HG03060 (cell line): ENCODE measurements at regions not wholly inside any gene's neighbourhood (a gene's known extent, or its start where the extent isn't known, plus 50 kb on each side); places are given as distances from the start of the nearest gene placed in this dataset.

ENCODE experiments used
- ATAC-seq: cut with Tn5 transposase; IDR thresholded peaks from one replicate; pipeline ENCODE4 v1.9.1; 2021; ENCODE audit warnings: low read depth, moderate number of reproducible peaks; ENCODE audit not compliant: unreplicated experiment

GRCh38 chr12:126198966-126199692 lies 1133.9 kb downstream of the AACS start:
- no peak for ATAC-seq

DNA sequence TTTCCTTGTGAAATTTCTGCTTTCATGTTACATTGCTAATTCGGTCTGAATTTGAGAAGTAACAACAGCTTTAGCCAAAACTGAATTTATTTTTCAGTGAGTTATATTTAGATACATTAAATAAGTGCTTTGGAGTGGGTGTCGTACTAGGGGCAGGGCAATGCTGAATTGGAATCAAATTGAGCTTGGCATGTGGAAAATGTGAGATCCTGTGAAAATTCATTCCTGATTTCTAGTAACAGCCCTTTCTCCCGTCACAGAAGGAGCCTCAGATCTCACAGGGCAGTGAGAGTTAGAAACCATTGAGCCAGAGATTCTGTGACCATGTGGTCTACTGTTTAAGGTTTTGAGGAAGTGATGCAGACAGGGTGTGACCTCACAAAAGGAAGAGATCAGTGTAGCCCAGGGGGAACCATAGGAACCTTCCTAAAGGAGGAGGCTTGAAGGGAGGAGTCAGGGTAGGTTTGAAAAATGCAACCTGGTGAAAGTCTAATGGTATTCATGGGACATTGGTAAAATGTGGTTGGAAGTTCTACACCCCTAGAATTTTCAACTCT lies 1136.8 kb downstream of the AACS start:
- ATAC-seq, result no peak

DNA sequence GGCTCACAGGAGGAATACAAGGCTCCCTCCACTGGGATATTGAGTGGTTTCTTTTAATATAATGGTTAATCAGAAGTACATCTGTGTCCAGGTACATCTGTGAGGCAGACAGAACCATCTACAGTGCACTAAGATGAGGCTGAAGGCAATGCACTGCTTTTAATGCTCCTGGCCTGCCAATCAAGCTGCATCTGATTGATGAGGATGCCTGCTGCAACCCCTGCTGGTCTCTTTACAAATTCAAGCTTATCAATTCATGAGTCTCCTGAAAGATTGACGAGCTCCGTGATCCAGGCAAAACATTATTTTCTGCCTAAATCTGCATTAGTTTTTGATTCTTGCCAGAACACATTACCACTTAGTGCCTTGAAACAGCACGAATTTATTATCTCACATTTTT lies 1139.1 kb downstream of the AACS start:
- no peak for ATAC-seq

DNA sequence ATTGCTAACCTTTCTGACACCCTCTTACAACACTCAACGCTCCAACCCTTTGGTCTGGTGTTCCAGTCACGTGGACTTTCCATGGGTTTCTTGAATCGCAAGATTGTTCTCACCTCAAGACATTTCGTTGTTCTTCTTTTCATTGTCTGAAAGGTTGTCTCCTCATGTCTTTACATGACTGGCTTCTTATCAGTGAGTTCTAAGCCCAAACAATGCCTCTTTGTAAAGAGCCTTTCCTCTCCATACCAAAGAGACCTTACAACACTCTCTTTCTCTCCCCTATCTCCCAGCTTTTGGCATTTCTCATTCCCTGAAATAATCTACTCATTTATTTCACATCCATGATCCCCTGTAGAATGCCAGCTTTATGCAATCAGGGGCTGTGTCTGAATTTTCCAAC lies 1144.8 kb downstream of the AACS start:
- no peak for ATAC-seq

- no peak for ATAC-seq
Measured at GRCh38 chr12:126210448-126210847, 1145.2 kb downstream of the AACS start.

DNA sequence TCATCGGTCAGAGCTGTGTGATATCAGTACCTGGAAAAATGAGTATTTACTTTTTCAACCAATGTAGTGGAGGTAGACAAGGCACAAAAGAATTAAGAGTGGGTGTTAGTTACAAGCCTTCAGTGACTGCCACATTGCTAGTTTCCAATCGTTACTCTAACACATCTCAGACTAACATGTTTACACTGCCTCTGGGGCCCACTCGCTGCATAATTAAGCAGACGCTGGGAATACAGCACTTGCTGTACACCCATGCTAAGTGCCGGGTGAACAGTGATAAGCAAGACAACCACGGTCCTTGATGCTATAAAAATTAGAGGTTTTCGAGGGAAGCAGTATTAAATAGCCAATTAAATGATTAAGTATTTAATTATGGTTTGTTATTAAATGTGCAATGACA lies 1147.6 kb downstream of the AACS start:
- ATAC-seq, result no peak

DNA sequence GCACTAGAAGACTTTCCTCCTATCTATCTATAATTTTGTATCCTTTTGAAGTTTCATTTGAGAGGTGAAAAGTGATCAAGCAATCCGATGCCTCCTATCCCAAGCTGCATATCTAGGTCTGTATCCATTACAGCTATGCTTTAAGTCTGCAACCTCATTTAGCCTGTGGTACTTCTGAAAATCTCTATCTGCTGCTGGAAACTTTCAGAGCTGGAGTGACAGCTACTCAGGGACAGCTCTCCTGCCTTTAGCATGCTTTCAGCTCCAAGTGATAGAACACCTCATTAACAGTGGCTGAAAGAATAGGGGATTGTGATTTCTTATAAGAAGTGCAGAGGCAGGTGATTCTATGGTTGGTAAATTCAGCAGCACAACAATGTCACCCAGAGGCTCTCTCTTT lies 1153.5 kb downstream of the AACS start:
- no peak for ATAC-seq

GRCh38 chr12:126219139-126219538 lies 1153.9 kb downstream of the AACS start:
- no peak for ATAC-seq

GRCh38 chr12:126219654-126220279 lies 1154.5 kb downstream of the AACS start:
- ATAC-seq, result no peak

GRCh38 chr12:126224032-126224431 lies 1158.8 kb downstream of the AACS start:
- no peak for ATAC-seq

DNA sequence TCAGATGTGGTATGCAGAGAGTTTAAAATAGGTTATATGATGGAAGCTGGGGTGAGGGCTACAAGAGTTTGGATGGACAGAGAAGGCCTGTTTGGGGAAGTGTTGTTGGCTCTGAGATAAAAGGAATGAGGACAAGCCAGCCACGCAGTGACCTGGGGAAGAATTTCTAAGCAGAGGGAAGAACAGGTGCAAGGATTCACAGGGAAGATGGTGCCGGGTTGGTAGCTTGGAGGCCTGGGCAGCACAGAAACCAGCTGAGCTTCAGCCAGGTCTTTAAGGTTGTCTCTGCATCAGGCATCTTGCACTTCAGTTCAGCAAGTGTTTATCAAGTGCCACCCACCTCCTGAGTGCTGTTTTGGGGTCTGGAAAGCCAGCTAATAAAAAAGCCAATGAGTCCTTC lies 1163.7 kb downstream of the AACS start:
- no peak for ATAC-seq

- no peak for ATAC-seq
Measured at GRCh38 chr12:126232711-126233110, 1167.5 kb downstream of the AACS start.

GRCh38 chr12:126233625-126234024 lies 1168.4 kb downstream of the AACS start:
- no peak for ATAC-seq

- ATAC-seq, result no peak
Measured at GRCh38 chr12:126243814-126244440, 1178.7 kb downstream of the AACS start.

DNA sequence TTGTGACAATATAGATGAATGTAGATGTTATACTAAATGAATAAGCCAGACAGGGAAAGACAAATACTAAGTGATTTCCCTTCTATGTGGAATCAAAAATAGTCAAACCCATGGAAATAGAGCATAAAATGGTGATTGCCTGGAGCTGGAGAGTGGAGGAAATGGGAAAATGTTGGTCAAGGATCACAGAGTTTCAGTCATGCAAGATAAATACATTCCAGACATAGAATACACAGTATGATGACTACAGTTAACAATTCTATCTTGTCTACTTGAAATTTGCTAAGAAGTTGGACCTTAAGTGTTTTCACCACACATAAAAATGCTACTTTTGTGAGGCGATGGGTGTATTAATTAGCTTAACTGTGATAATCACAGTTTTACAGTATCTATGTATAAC lies 1182.7 kb downstream of the AACS start:
- ATAC-seq, result no peak

- ATAC-seq, result no peak
Measured at GRCh38 chr12:126248871-126249403, 1183.7 kb downstream of the AACS start.

DNA sequence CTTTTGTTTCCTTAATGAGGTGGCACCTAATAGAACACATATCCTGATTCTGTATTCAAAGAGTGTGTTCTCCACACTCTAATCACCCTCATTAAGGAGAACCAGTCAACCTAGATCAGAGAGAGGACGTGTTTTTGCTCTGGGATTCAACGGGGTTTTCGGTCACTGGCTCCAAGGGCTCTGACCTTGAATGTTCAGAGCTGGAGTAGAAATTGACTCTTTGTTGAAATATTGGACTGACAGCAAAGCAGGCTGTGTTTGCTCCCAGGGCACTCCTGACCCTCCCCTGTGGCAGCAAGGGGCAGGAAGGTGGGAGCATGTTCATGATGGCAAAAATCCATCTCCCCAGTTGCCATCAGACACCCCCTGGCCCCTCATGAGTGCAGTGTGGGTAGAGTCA lies 1193.0 kb downstream of the AACS start:
- no peak for ATAC-seq

GRCh38 chr12:126262829-126263228 lies 1197.6 kb downstream of the AACS start:
- no peak for ATAC-seq

DNA sequence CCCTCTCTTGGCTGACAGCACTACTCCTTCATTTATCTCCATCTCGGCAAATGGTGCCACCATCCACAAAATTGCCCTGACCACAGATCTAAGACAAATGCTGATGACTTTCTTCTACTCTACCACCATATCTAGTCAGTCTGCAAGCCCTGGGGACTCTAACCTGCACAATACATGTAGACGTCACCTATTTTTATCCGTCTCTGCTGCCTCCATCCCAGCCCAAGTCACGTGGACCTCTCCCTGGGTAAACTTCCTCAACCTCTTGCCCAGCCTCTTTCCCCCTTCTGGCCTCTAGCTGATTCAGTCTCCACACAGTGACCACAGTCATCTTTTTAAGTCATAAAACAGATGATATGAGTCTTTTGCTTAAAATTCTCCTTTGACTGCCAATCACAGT lies 1203.0 kb downstream of the AACS start:
- ATAC-seq, result no peak

DNA sequence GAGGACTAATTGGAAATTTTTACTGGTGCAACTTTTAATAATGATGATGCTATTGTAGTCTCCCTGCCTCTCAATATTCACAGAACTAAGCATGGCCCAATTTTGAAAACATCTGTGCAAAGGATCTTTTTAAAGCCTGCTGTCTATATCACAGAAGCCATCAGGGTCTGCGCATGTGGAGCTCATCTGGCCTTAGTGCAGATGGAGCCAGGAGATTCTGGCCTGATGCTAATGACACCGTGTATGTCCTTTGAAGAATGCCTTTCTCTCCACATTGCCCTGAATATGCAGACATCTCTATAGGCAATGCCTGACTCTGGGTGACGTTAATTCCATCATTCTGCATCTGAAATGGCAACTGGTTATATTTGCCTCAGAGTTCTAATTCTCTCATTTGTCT lies 1205.9 kb downstream of the AACS start:
- ATAC-seq, result no peak

GRCh38 chr12:126282691-126283090 lies 1217.5 kb downstream of the AACS start:
- no peak for ATAC-seq
